ENCODE measurements at regions not wholly inside any gene's neighbourhood (a gene's known extent, or its start where the extent isn't known, plus 50 kb on each side); places are given as distances from the start of the nearest gene placed in this dataset.
"Not testable (repeated sequence)": the region's sequence is repeated elsewhere in the genome, so short reads cannot be mapped to it uniquely, and the experiment has no call there.

- no peak for DNase-seq (ENCODE audit: low read depth)
Observed at GRCh38 chr12:96085475-96085874, 50.1 kb upstream of the LTA4H start.

- not testable (repeated sequence) for DNase-seq (ENCODE audit: low read depth)
Observed at GRCh38 chr12:96086190-96086589, 50.8 kb upstream of the LTA4H start.

GRCh38 chr12:96091833-96092232 lies 56.4 kb upstream of the LTA4H start:
- no peak for DNase-seq (ENCODE audit: low read depth)

- no peak for DNase-seq (ENCODE audit: low read depth)
Observed at GRCh38 chr12:96093543-96094196, 58.3 kb upstream of the LTA4H start.

GRCh38 chr12:96094201-96094600 lies 58.8 kb upstream of the LTA4H start:
- no peak for DNase-seq (ENCODE audit: low read depth)

GRCh38 chr12:96098631-96099030 lies 63.2 kb upstream of the LTA4H start:
- DNase-seq (ENCODE audit: low read depth): no peak

- no peak for DNase-seq (ENCODE audit: low read depth)
Observed at GRCh38 chr12:96099421-96099820, 64.0 kb upstream of the LTA4H start.

- DNase-seq (ENCODE audit: low read depth): no peak
Observed at GRCh38 chr12:96099986-96100385, 64.6 kb upstream of the LTA4H start.

- DNase-seq (ENCODE audit: low read depth): no peak
Observed at GRCh38 chr12:96101806-96102205, 66.4 kb upstream of the LTA4H start.

- no peak for DNase-seq (ENCODE audit: low read depth)
Observed at GRCh38 chr12:96103067-96103644, 67.8 kb upstream of the LTA4H start.

- peak; percentile 29 for DNase-seq (ENCODE audit: low read depth)
Observed at GRCh38 chr12:96104566-96104965, 69.2 kb upstream of the LTA4H start.

- DNase-seq (ENCODE audit: low read depth): peak; percentile 29
Observed at GRCh38 chr12:96106137-96106536, 70.8 kb upstream of the LTA4H start.

GRCh38 chr12:96107236-96107635 lies 71.8 kb upstream of the LTA4H start:
- no peak for DNase-seq (ENCODE audit: low read depth)

GRCh38 chr12:96108321-96108720 lies 72.9 kb upstream of the LTA4H start:
- no peak for DNase-seq (ENCODE audit: low read depth)

GRCh38 chr12:96108941-96109340 lies 73.6 kb upstream of the LTA4H start:
- DNase-seq (ENCODE audit: low read depth): not testable (repeated sequence)

- no peak for DNase-seq (ENCODE audit: low read depth)
Observed at GRCh38 chr12:96112733-96113132, 77.3 kb upstream of the LTA4H start.

- no peak for DNase-seq (ENCODE audit: low read depth)
Observed at GRCh38 chr12:96117460-96117859, 76.7 kb upstream of the ELK3 start.

- no peak for DNase-seq (ENCODE audit: low read depth)
Observed at GRCh38 chr12:96120359-96121100, 73.6 kb upstream of the ELK3 start.

GRCh38 chr12:96121271-96121711 lies 72.9 kb upstream of the ELK3 start:
- DNase-seq (ENCODE audit: low read depth): no peak

- not testable (repeated sequence) for DNase-seq (ENCODE audit: low read depth)
Observed at GRCh38 chr12:96128292-96128691, 65.9 kb upstream of the ELK3 start.

GRCh38 chr12:96130396-96131059 lies 63.6 kb upstream of the ELK3 start:
- DNase-seq (ENCODE audit: low read depth): no peak

- DNase-seq (ENCODE audit: low read depth): no peak
Observed at GRCh38 chr12:96131230-96131788, 62.9 kb upstream of the ELK3 start.

All from myocyte (in vitro differentiated cells).